CD14-positive monocyte (primary cell): ENCODE measurements at regions not wholly inside any gene's neighbourhood (a gene's known extent, or its start where the extent isn't known, plus 50 kb on each side); places are given as distances from the start of the nearest gene placed in this dataset.

Source experiments
- DNase-seq, 3 donors: peaks; one replicate each; pipeline ENCODE4 v3.0.0-alpha.2; 2011 to 2022
- H2AFZ ChIP-seq: 2 replicates; pipeline ENCODE4 v1.6.0; 2012; ENCODE audit warnings: mild to moderate bottlenecking, low read depth, low read length, inconsistent platforms; ENCODE audit not compliant: insufficient read depth, poor library complexity, severe bottlenecking
- H3K27ac ChIP-seq, 2 donors: 1 replicate in 1 of 2; 2 replicates in 1 of 2; pipeline ENCODE4 v1.5.1; 2012 to 2013; ENCODE audit warnings: low read length in 2 of 2, control low read depth in 1 of 2, inconsistent platforms in 1 of 2, low read depth in 1 of 2, mild to moderate bottlenecking in 1 of 2
- H3K27me3 ChIP-seq, 2 donors: one replicate each; pipeline versions ENCODE4 v1.6.0 to v1.6.1; 2011 to 2013; ENCODE audit warnings: low read length in 2 of 2; ENCODE audit not compliant: control insufficient read depth in 2 of 2, insufficient read depth in 2 of 2
- H3K36me3 ChIP-seq, 2 donors: replicated peaks in 1 of 2; 1 replicate in 1 of 2; 2 replicates in 1 of 2; pipeline versions ENCODE4 v1.5.1 to v1.6.1; 2012 to 2013; ENCODE audit warnings: low read length in 2 of 2, control low read depth in 1 of 2, inconsistent platforms in 1 of 2, mild to moderate bottlenecking in 1 of 2; ENCODE audit not compliant: insufficient read depth in 2 of 2, control insufficient read depth in 1 of 2
- H3K4me1 ChIP-seq, 2 donors: 1 replicate in 1 of 2; 2 replicates in 1 of 2; pipeline versions ENCODE4 v1.5.1 to v1.6.1; 2012 to 2013; ENCODE audit warnings: low read length in 2 of 2, control low read depth in 1 of 2, inconsistent platforms in 1 of 2, mild to moderate bottlenecking in 1 of 2, moderate library complexity in 1 of 2; ENCODE audit not compliant: insufficient read depth in 2 of 2, control insufficient read depth in 1 of 2
- H3K4me2 ChIP-seq: replicated peaks from 2 replicates; pipeline ENCODE3; 2012; ENCODE audit warnings: low read length, moderate library complexity, mild to moderate bottlenecking; ENCODE audit not compliant: poor library complexity, severe bottlenecking; ENCODE audit errors: extremely low read depth
- H3K4me3 ChIP-seq, 3 experiments: fragments of 200-600 bp in 1 of 3; sonication (generic) in 1 of 3; replicated peaks in 1 of 3; 1 replicate in 2 of 3; 2 replicates in 1 of 3; pipeline ENCODE4 v1.5.1; 2011 to 2013; ENCODE audit warnings: low read length in 3 of 3, mild to moderate bottlenecking in 3 of 3, control low read depth in 2 of 3, low read depth in 2 of 3, inconsistent platforms in 1 of 3, moderate library complexity in 1 of 3
- H3K79me2 ChIP-seq: 2 replicates; pipeline ENCODE4 v1.6.0; 2012; ENCODE audit warnings: mild to moderate bottlenecking, control low read depth, inconsistent platforms, low read length, moderate library complexity; ENCODE audit not compliant: insufficient read depth
- H3K9ac ChIP-seq: 2 replicates; pipeline ENCODE4 v1.6.0; 2017; ENCODE audit warnings: low read length, mild to moderate bottlenecking; ENCODE audit not compliant: insufficient read depth, poor library complexity, severe bottlenecking
- H3K9me3 ChIP-seq, 2 donors: replicated peaks in 1 of 2; 1 replicate in 1 of 2; 2 replicates in 1 of 2; pipeline versions ENCODE4 v1.5.1 to v1.6.1; 2012 to 2013; ENCODE audit warnings: low read length in 2 of 2, control low read depth in 1 of 2; ENCODE audit not compliant: control insufficient read depth in 1 of 2, insufficient read depth in 1 of 2
- H4K20me1 ChIP-seq: 2 replicates; pipeline ENCODE4 v1.6.0; 2012; ENCODE audit warnings: mild to moderate bottlenecking, low read length, control low read depth, moderate library complexity; ENCODE audit not compliant: insufficient read depth
- H3K27ac Mint-ChIP-seq, 7 donors: one replicate each; pipeline ENCODE4 v1.8.0; 2020; ENCODE audit warnings: mild to moderate bottlenecking in 7 of 7, mixed read lengths in 7 of 7, moderate library complexity in 6 of 7, inconsistent platforms in 2 of 7
- H3K27me3 Mint-ChIP-seq, 3 donors: one replicate each; pipeline ENCODE4 v1.8.0; 2021 to 2022; ENCODE audit warnings: low read depth in 3 of 3, mild to moderate bottlenecking in 3 of 3, mixed read lengths in 3 of 3, moderate library complexity in 3 of 3, inconsistent platforms in 1 of 3
- H3K36me3 Mint-ChIP-seq, 2 donors: one replicate each; pipeline ENCODE4 v1.8.0; 2020; ENCODE audit warnings: mixed read lengths in 2 of 2, inconsistent platforms in 1 of 2, mild to moderate bottlenecking in 1 of 2
- H3K4me1 Mint-ChIP-seq: one replicate; pipeline ENCODE4 v1.8.0; 2020; ENCODE audit warnings: mild to moderate bottlenecking, mixed read lengths
- H3K4me3 Mint-ChIP-seq, 2 donors: one replicate each; pipeline ENCODE4 v1.8.0; 2020; ENCODE audit warnings: mild to moderate bottlenecking in 2 of 2, mixed read lengths in 2 of 2, moderate library complexity in 1 of 2
- H3K9me3 Mint-ChIP-seq, 7 donors: one replicate each; pipeline ENCODE4 v1.8.0; 2020 to 2022; ENCODE audit warnings: mixed read lengths in 7 of 7, mild to moderate bottlenecking in 6 of 7, moderate library complexity in 6 of 7, inconsistent platforms in 2 of 7
- CTCF ChIP-seq: fragments of 200-600 bp; IDR thresholded peaks from one replicate; pipeline ENCODE4 v1.8.0; 2022; ENCODE audit warnings: antibody characterized with exemption, mild to moderate bottlenecking
- WGBS: methylation state at CpG from one replicate; pipeline ENCODE4 v1.1.5; 2013; ENCODE audit warnings: missing lambda C conversion rate; ENCODE audit not compliant: insufficient coverage; 5-methylcytosine and 5-hydroxymethylcytosine counted together
- intact Hi-C, 2 donors: fragments of 100-400 bp; cut with micrococcal nuclease; formaldehyde crosslinking; loops; one replicate each; pipeline versions ENCODE4 v1.15.0 to v1.15.1; 2023

- no peak for DNase-seq
- H3K4me2 ChIP-seq, result no peak overlapping the region
- 92% methylated on average over 2 of the region's 3 CpGs for WGBS
- no peak overlapping the region for H3K4me3 ChIP-seq
- H3K79me2 ChIP-seq, result no peaks in the 10 kb centered on the region
- H3K27ac ChIP-seq, result no peak overlapping the region
- H3K4me1 ChIP-seq, result no peaks in the 10 kb centered on the region
- Mint-ChIP-seq H3K36me3 (no peaks in the 10 kb centered on the region), H3K4me3 (no peak overlapping the region), H3K27me3 (peaks cover 0 to 1% (median 0%) of the 10 kb centered on the region in 3 donors), H3K9me3 (peaks cover 5 to 21% (median 10%) of the 10 kb centered on the region in 7 donors), H3K27ac (no peak overlapping the region), H3K4me1 (no peaks in the 10 kb centered on the region)
- no peak for TF ChIP-seq CTCF
- peaks cover 18% of the 10 kb centered on the region in 2 donors for H3K9me3 ChIP-seq
- H3K27me3 ChIP-seq, result no peaks in the 10 kb centered on the region
- H3K9ac ChIP-seq, result no peak overlapping the region
- no peaks in the 10 kb centered on the region for H3K36me3 ChIP-seq
- no peak overlapping the region for H2AFZ ChIP-seq
- intact Hi-C loops, result loop anchor here in 1 of 2 donors (10.0 kb wide), 1 partner anchor 55 kb away; no protein-coding TSS in a partner anchor
- no peaks in the 10 kb centered on the region for H4K20me1 ChIP-seq
These were observed 74.2 kb upstream of the CELF4 start for GRCh38 chr18:37639846-37640245.

GRCh38 chr18:37637478-37637850 is 71.9 kb upstream of the CELF4 start:
- Mint-ChIP-seq H3K27ac (no peak overlapping the region), H3K4me3 (no peak overlapping the region), H3K27me3 (peaks cover 0 to 1% (median 0%) of the 10 kb centered on the region in 3 donors), H3K36me3 (no peaks in the 10 kb centered on the region), H3K9me3 (peaks cover 5 to 21% (median 9%) of the 10 kb centered on the region in 7 donors), H3K4me1 (no peaks in the 10 kb centered on the region)
- peaks cover 0 to 14% of the 10 kb centered on the region in 2 donors for H3K9me3 ChIP-seq
- H3K4me1 ChIP-seq, result no peaks in the 10 kb centered on the region
- WGBS, result 76% methylated on average over 2 of the region's 4 CpGs
- H4K20me1 ChIP-seq, result no peaks in the 10 kb centered on the region
- TF ChIP-seq CTCF, result no peak
- no peak overlapping the region for H3K27ac ChIP-seq
- no peaks in the 10 kb centered on the region for H3K79me2 ChIP-seq
- H3K4me3 ChIP-seq, result no peak overlapping the region
- no peak overlapping the region for H3K4me2 ChIP-seq
- no peak overlapping the region for H2AFZ ChIP-seq
- no peak overlapping the region for H3K9ac ChIP-seq
- no peaks in the 10 kb centered on the region for H3K27me3 ChIP-seq
- H3K36me3 ChIP-seq, result no peaks in the 10 kb centered on the region
- DNase-seq, result no peak
- intact Hi-C loops, result no loop called here
